HK-2 (cell line): ENCODE measurements at regions not wholly inside any gene's neighbourhood (a gene's known extent, or its start where the extent isn't known, plus 50 kb on each side); places are given as distances from the start of the nearest gene placed in this dataset.
"Not testable (repeated sequence)": the region's sequence is repeated elsewhere in the genome, so short reads cannot be mapped to it uniquely, and the experiment has no call there.

ENCODE experiments used
- DNase-seq: peaks from one replicate; pipeline ENCODE4 v3.0.0-alpha.2; 2018; ENCODE audit not compliant: unreplicated experiment

- no peak for DNase-seq
Observed at GRCh38 chr7:51930834-51931233, 614.2 kb upstream of the COBL start.

- no peak for DNase-seq
Observed at GRCh38 chr7:51929818-51930217, 613.2 kb upstream of the COBL start.

DNA sequence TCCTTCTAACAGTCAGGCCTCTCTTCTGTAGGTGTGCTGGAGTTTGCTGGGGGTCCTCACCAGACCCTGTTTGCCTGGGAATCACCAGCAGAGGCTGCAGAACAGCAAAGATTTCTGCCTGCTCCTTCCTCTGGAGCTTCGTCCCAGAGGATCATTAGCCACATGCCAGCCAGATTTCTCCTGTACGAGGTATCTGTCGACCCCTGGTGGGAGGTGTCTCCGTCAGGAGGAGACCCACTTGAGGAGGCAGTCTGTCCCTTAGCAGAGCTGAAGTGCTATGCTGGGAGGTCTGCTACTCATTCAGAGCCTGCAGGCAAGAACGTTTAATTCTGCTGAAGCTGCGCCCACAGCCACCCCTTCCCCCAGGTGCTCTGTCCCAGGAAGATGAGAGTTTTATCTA lies 611.1 kb upstream of the COBL start:
- no peak for DNase-seq

DNA sequence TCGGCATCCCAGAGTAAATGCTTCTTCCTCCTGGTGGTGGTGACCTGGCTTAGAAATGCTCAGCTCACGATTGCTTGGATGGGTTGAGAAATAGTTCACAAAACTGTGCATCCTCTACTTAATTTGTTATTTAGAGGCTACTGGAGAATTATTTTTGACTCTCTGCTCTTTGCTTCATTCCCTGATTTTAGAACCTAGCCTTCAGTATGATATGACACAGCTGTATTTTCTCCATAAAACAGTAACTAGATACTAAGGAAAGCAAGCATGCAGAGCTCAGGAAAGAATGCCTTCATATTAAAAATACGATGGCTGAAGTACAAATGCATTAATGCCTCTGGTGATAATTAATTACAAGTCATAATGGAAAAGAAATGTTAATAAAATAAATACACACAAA lies 602.0 kb upstream of the COBL start:
- no peak for DNase-seq

- DNase-seq: no peak
Observed at GRCh38 chr7:51901489-51901840, 584.9 kb upstream of the COBL start.

- not testable (repeated sequence) for DNase-seq
Observed at GRCh38 chr7:51900755-51901488, 584.3 kb upstream of the COBL start.

GRCh38 chr7:51899611-51900010 lies 583.0 kb upstream of the COBL start:
- no peak for DNase-seq

DNA sequence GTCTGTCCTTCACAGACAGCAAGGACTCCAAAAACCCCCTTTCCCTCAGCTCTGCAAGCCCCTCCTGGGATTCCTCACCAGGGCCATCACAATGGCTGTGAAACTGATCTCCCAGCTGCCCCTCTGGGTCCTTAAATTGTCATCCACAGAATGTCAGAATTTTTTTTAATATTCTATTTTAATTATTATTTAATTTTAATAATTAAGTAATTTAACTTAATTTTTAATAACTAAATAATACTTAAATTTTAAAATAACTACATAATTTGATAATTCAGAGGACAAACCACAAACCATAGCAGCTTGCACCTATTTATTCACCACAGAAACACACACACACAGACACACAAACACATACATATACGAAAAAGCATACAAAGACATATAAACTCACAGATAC lies 565.8 kb upstream of the COBL start:
- no peak for DNase-seq

GRCh38 chr7:51881309-51881708 lies 564.7 kb upstream of the COBL start:
- DNase-seq: no peak

DNA sequence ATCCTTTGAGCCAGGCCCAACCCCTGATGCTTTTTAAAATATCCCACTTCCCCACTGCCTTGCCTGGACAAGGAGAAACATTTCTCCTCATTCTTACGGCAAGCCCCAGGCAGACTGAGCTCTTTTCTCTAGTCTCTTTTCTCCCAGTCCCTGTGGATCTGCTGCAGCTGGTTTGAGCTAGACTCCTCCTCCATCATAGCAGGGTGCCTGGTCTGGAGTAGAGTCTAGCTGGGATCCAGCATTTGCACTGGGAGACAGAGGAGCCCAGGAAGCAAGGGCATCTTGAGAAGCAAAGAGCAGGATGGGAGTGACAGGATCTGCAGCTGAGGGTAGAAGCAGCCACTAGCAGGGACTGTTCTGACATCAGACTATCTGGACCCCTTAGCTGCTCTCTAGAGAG lies 562.3 kb upstream of the COBL start:
- DNase-seq: no peak

DNA sequence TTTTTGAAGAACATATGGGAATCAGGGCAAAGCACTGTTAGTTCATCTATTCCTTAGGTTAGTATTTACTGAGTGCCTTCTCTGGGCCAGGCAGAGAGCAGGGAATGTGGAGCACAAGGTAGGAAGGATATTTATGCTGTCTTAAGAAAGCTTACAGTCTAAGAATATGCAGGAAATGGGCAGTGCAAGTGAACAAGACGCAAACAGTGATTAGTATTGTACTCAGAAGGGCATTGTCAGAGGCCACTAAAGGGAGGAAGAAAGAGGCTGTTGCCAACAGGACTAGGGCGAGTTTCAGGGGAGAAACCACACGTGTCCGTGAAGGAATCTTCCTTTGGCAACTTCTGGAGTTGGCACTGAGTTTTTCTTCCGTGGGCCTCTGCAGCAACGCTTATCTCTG lies 552.8 kb upstream of the COBL start:
- no peak for DNase-seq

GRCh38 chr7:51867117-51867516 lies 550.5 kb upstream of the COBL start:
- DNase-seq: no peak

DNA sequence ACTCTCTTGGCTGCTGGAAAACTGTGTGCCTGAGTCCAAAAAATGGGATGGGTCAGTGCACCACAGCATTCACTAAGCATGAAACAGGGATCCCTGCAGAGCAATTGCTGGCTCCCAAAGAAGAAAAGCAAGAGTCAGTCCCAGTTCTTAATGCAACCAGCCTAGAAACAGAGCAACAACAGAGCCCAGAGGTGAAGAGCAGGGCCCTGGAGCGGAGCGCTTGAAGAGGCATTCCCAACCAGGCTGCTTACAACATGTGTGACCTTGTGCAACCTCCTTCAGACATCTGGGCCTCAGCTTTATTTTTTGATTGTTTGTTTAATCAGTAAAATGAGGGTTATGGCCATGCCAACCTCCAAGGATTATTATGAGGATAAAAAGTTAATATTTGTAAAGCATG lies 543.7 kb upstream of the COBL start:
- no peak for DNase-seq

GRCh38 chr7:51850126-51850525 lies 533.5 kb upstream of the COBL start:
- DNase-seq: no peak

- DNase-seq: no peak
Observed at GRCh38 chr7:51847461-51848134, 531.0 kb upstream of the COBL start.

DNA sequence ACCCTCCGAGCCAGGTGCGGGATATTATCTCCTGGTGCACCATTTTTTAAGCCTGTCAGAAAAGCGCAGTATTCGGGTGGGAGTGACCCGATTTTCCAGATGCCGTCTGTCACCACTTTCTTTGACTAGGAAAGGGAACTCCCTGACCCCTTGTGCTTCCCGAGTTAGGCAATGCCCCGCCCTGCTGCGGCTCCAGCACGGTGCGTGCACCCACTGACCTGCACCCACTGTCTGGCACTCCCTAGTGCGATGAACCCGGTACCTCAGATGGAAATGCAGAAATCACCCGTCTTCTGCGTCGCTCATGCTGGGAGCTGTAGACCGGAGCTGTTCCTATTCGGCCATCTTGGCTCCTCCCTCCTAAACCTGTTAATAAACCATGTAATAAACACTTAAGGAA lies 522.5 kb upstream of the COBL start:
- DNase-seq: not testable (repeated sequence)

DNA sequence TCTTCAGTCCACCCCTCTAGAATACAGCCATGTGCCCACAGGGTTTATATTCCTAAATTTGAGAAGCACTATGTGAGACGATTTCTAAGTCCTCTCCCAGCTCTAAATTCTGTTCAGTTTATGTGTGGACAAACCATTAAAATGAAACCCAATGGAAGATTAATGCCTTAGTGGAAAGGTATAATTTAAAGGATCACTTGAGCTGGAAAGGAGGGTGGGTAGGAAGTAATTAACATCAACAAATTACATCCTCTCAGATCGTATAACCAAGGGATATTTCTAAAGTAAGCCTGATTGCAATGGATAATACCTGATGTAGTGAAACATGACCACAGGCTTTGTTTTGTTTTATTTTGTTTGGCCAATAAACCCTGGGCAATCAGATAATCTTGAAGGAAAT lies 511.0 kb upstream of the COBL start:
- no peak for DNase-seq

- no peak for DNase-seq
Observed at GRCh38 chr7:51824050-51824449, 507.4 kb upstream of the COBL start.

DNA sequence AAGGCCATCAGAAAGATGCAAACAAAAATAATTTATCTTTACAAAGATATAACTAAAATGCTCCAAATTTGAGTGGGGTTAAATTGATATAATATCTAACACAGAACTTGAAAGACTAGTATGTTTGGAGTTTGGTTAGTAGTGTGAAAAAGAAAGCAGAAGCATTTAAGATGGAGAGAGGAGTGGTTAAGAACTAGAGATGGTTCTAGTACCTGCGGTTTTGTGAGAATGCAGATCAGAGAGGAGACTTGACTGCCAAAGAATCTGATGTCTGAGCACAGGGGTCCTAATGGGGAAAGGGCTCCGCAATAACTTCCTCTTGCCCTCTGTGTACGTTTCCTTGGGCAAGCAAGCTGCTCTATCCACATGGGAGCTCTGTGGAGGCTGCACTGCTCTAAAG lies 506.8 kb upstream of the COBL start:
- no peak for DNase-seq

GRCh38 chr7:51817694-51818225 lies 501.2 kb upstream of the COBL start:
- DNase-seq: no peak

- DNase-seq: not testable (repeated sequence)
Observed at GRCh38 chr7:51805783-51806431, 489.3 kb upstream of the COBL start.

DNA sequence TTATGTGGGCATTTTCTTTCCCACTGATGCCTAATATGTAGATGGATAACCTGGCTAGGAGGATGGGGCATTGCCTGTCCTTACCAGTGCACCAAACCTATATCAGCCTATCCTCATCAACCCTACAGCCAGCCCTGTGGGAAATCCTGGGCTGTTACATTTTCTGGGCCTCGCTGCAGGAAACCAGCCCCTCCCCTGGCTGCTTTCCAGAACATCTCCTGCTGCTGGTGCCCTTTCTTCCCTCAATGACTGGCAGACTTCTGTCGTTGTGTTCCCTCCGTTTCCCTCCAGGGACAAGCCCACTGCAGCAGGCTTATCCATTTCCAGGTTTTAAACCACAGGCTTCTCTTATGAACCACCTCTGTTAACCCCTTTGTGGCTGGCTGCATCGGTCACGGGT lies 486.1 kb upstream of the COBL start:
- DNase-seq: no peak

GRCh38 chr7:51797371-51797770 lies 480.8 kb upstream of the COBL start:
- no peak for DNase-seq
